ENCODE measurements at regions not wholly inside any gene's neighbourhood (a gene's known extent, or its start where the extent isn't known, plus 50 kb on each side); places are given as distances from the start of the nearest gene placed in this dataset.

- Mint-ChIP-seq H3K9me3 (peaks cover 4 to 14% (median 5%) of the 10 kb centered on the region in 3 donors), H3K4me3 (no peak overlapping the region), H3K27me3 (no peaks in the 10 kb centered on the region), H3K27ac (no peak overlapping the region), H3K4me1 (no peaks in the 10 kb centered on the region), H3K36me3 (peaks cover 32% of the 10 kb centered on the region)
- DNase-seq = no peak
- CTCF ChIA-PET = no interaction called here
- WGBS (ENCODE audit: insufficient coverage) = 67% methylated on average over 1 of the region's 3 CpGs
- no peak overlapping the region for H3K27ac ChIP-seq (ENCODE audit: low read length)
- no peaks in the 10 kb centered on the region for H3K27me3 ChIP-seq (replicated peaks in 1 of 2; ENCODE audit: control insufficient read depth in 2 of 2, extremely low read depth in 1 of 2, insufficient read depth in 2 of 2, low read length in 1 of 2)
- ATAC-seq (replicated peaks in 1 of 4) = no peak
- peaks cover 0 to 4% of the 10 kb centered on the region in 2 donors for H3K36me3 ChIP-seq (ENCODE audit: control insufficient read depth in 2 of 2, extremely low read depth in 1 of 2, insufficient read depth in 1 of 2, low read length in 1 of 2)
- no peak overlapping the region for H3K4me3 ChIP-seq (ENCODE audit: control insufficient read depth in 1 of 2, extremely low read depth in 1 of 2, low read length in 1 of 2)
- no peaks in the 10 kb centered on the region for H3K9me3 ChIP-seq
- no peaks in the 10 kb centered on the region for H3K4me1 ChIP-seq (ENCODE audit: control insufficient read depth in 1 of 2, extremely low read depth in 1 of 2, insufficient read depth in 2 of 2, low read length in 2 of 2)
- POLR2A ChIA-PET = no interaction called here
These were observed 80.8 kb upstream of the METRNL start for GRCh38 chr17:82998637-82999036.

- Mint-ChIP-seq H3K27ac (no peak overlapping the region), H3K9me3 (peaks cover 2 to 5% (median 4%) of the 10 kb centered on the region in 3 donors), H3K4me1 (no peaks in the 10 kb centered on the region), H3K27me3 (no peaks in the 10 kb centered on the region), H3K36me3 (peaks cover 30% of the 10 kb centered on the region), H3K4me3 (no peak overlapping the region)
- CTCF ChIA-PET = no interaction called here
- no peaks in the 10 kb centered on the region for H3K4me1 ChIP-seq (ENCODE audit: control insufficient read depth in 1 of 2, extremely low read depth in 1 of 2, insufficient read depth in 2 of 2, low read length in 2 of 2)
- POLR2A ChIA-PET = no interaction called here
- no peaks in the 10 kb centered on the region for H3K9me3 ChIP-seq
- 74% methylated on average over 4 of the region's 6 CpGs for WGBS (ENCODE audit: insufficient coverage)
- no peaks in the 10 kb centered on the region for H3K27me3 ChIP-seq (replicated peaks in 1 of 2; ENCODE audit: control insufficient read depth in 2 of 2, extremely low read depth in 1 of 2, insufficient read depth in 2 of 2, low read length in 1 of 2)
- ATAC-seq (replicated peaks in 1 of 4) = no peak
- no peak overlapping the region for H3K27ac ChIP-seq (ENCODE audit: low read length)
- H3K4me3 ChIP-seq (ENCODE audit: control insufficient read depth in 1 of 2, extremely low read depth in 1 of 2, low read length in 1 of 2) = no peak overlapping the region
- peaks cover 5 to 7% of the 10 kb centered on the region in 2 donors for H3K36me3 ChIP-seq (ENCODE audit: control insufficient read depth in 2 of 2, extremely low read depth in 1 of 2, insufficient read depth in 1 of 2, low read length in 1 of 2)
- no peak for DNase-seq
These were observed 78.7 kb upstream of the METRNL start for GRCh38 chr17:83000738-83001137.

- CTCF ChIA-PET = no interaction called here
- DNase-seq = no peak
- no peaks in the 10 kb centered on the region for H3K9me3 ChIP-seq
- POLR2A ChIA-PET = no interaction called here
- Mint-ChIP-seq H3K4me3 (no peak overlapping the region), H3K36me3 (peaks cover 41% of the 10 kb centered on the region), H3K27me3 (no peaks in the 10 kb centered on the region), H3K4me1 (no peaks in the 10 kb centered on the region), H3K27ac (no peak overlapping the region), H3K9me3 (peaks cover 2 to 5% (median 4%) of the 10 kb centered on the region in 3 donors)
- H3K4me3 ChIP-seq (ENCODE audit: control insufficient read depth in 1 of 2, extremely low read depth in 1 of 2, low read length in 1 of 2) = no peak overlapping the region
- H3K36me3 ChIP-seq (ENCODE audit: control insufficient read depth in 2 of 2, extremely low read depth in 1 of 2, insufficient read depth in 1 of 2, low read length in 1 of 2) = peaks cover 5 to 14% of the 10 kb centered on the region in 2 donors
- ATAC-seq (replicated peaks in 1 of 4) = no peak
- H3K4me1 ChIP-seq (ENCODE audit: control insufficient read depth in 1 of 2, extremely low read depth in 1 of 2, insufficient read depth in 2 of 2, low read length in 2 of 2) = no peaks in the 10 kb centered on the region
- WGBS (ENCODE audit: insufficient coverage) = 95% methylated on average over 30 of the region's 33 CpGs
- H3K27ac ChIP-seq (ENCODE audit: low read length) = no peak overlapping the region
- H3K27me3 ChIP-seq (replicated peaks in 1 of 2; ENCODE audit: control insufficient read depth in 2 of 2, extremely low read depth in 1 of 2, insufficient read depth in 2 of 2, low read length in 1 of 2) = no peaks in the 10 kb centered on the region
These were observed 77.1 kb upstream of the METRNL start for GRCh38 chr17:83002118-83002805.

- Mint-ChIP-seq H3K4me3 (no peak overlapping the region), H3K36me3 (peaks cover 27% of the 10 kb centered on the region), H3K4me1 (no peaks in the 10 kb centered on the region), H3K27ac (no peak overlapping the region), H3K9me3 (no peaks in the 10 kb centered on the region), H3K27me3 (no peaks in the 10 kb centered on the region)
- Histone ChIP-seq H3K4me3 (ENCODE audit: control insufficient read depth in 1 of 2, extremely low read depth in 1 of 2, low read length in 1 of 2) (no peak overlapping the region), H3K4me1 (ENCODE audit: control insufficient read depth in 1 of 2, extremely low read depth in 1 of 2, insufficient read depth in 2 of 2, low read length in 2 of 2) (no peaks in the 10 kb centered on the region), H3K27ac (ENCODE audit: low read length) (no peak overlapping the region), H3K9me3 (no peaks in the 10 kb centered on the region), H3K27me3 (replicated peaks in 1 of 2; ENCODE audit: control insufficient read depth in 2 of 2, extremely low read depth in 1 of 2, insufficient read depth in 2 of 2, low read length in 1 of 2) (no peaks in the 10 kb centered on the region), H3K36me3 (ENCODE audit: control insufficient read depth in 2 of 2, extremely low read depth in 1 of 2, insufficient read depth in 1 of 2, low read length in 1 of 2) (peaks cover 5 to 21% of the 10 kb centered on the region in 2 donors)
- ATAC-seq (replicated peaks in 1 of 4) (no peak), DNase-seq (no peak)
- 93% methylated on average over 29 of the region's 29 CpGs for WGBS (ENCODE audit: insufficient coverage)
- ChIA-PET CTCF (no interaction called here), POLR2A (no interaction called here)
These were observed 74.5 kb upstream of the METRNL start for GRCh38 chr17:83004791-83005380.

- DNase-seq (no peak), ATAC-seq (replicated peaks in 1 of 4) (no peak)
- no peak overlapping the region for H3K27ac Mint-ChIP-seq
- WGBS (ENCODE audit: insufficient coverage) = 96% methylated on average over 7 of the region's 11 CpGs
- Histone ChIP-seq H3K27ac (ENCODE audit: low read length) (no peak overlapping the region), H3K36me3 (ENCODE audit: control insufficient read depth in 2 of 2, extremely low read depth in 1 of 2, insufficient read depth in 1 of 2, low read length in 1 of 2) (peaks cover 5 to 18% of the 10 kb centered on the region in 2 donors), H3K4me3 (ENCODE audit: control insufficient read depth in 1 of 2, extremely low read depth in 1 of 2, low read length in 1 of 2) (no peak overlapping the region), H3K4me1 (ENCODE audit: control insufficient read depth in 1 of 2, extremely low read depth in 1 of 2, insufficient read depth in 2 of 2, low read length in 2 of 2) (no peaks in the 10 kb centered on the region), H3K27me3 (replicated peaks in 1 of 2; ENCODE audit: control insufficient read depth in 2 of 2, extremely low read depth in 1 of 2, insufficient read depth in 2 of 2, low read length in 1 of 2) (no peaks in the 10 kb centered on the region), H3K9me3 (no peaks in the 10 kb centered on the region)
- POLR2A ChIA-PET = no interaction called here
- no peak overlapping the region for H3K4me3 Mint-ChIP-seq
- no peaks in the 10 kb centered on the region for H3K4me1 Mint-ChIP-seq
- peaks cover 26% of the 10 kb centered on the region for H3K36me3 Mint-ChIP-seq
- H3K9me3 Mint-ChIP-seq = no peaks in the 10 kb centered on the region
- no peaks in the 10 kb centered on the region for H3K27me3 Mint-ChIP-seq
- CTCF ChIA-PET = no interaction called here
These were observed 73.8 kb upstream of the METRNL start for GRCh38 chr17:83005639-83006038.

- Mint-ChIP-seq H3K4me3 (no peak overlapping the region), H3K27ac (no peak overlapping the region), H3K4me1 (no peaks in the 10 kb centered on the region), H3K36me3 (peaks cover 22% of the 10 kb centered on the region), H3K27me3 (no peaks in the 10 kb centered on the region), H3K9me3 (no peaks in the 10 kb centered on the region)
- POLR2A ChIA-PET = interaction anchor here in 1 of 2 donors (0.5 kb wide), 1 partner anchor 34 kb away, joined by 3 read pairs; no protein-coding TSS in a partner anchor
- H3K27ac ChIP-seq (ENCODE audit: low read length) = no peak overlapping the region
- CTCF ChIA-PET = no interaction called here
- DNase-seq (no peak), ATAC-seq (replicated peaks in 1 of 4) (no peak)
- WGBS (ENCODE audit: insufficient coverage) = 96% methylated on average over 32 of the region's 38 CpGs
- H3K27me3 ChIP-seq (replicated peaks in 1 of 2; ENCODE audit: control insufficient read depth in 2 of 2, extremely low read depth in 1 of 2, insufficient read depth in 2 of 2, low read length in 1 of 2) = no peaks in the 10 kb centered on the region
- no peaks in the 10 kb centered on the region for H3K4me1 ChIP-seq (ENCODE audit: control insufficient read depth in 1 of 2, extremely low read depth in 1 of 2, insufficient read depth in 2 of 2, low read length in 2 of 2)
- H3K4me3 ChIP-seq (ENCODE audit: control insufficient read depth in 1 of 2, extremely low read depth in 1 of 2, low read length in 1 of 2) = no peak overlapping the region
- H3K36me3 ChIP-seq (ENCODE audit: control insufficient read depth in 2 of 2, extremely low read depth in 1 of 2, insufficient read depth in 1 of 2, low read length in 1 of 2) = peaks cover 5 to 16% of the 10 kb centered on the region in 2 donors
- H3K9me3 ChIP-seq = no peaks in the 10 kb centered on the region
These were observed 72.6 kb upstream of the METRNL start for GRCh38 chr17:83006515-83007455.
